ENCODE measurements at regions not wholly inside any gene's neighbourhood (a gene's known extent, or its start where the extent isn't known, plus 50 kb on each side); places are given as distances from the start of the nearest gene placed in this dataset.
"Not testable (repeated sequence)": the region's sequence is repeated elsewhere in the genome, so short reads cannot be mapped to it uniquely, and the experiment has no call there.

DNA sequence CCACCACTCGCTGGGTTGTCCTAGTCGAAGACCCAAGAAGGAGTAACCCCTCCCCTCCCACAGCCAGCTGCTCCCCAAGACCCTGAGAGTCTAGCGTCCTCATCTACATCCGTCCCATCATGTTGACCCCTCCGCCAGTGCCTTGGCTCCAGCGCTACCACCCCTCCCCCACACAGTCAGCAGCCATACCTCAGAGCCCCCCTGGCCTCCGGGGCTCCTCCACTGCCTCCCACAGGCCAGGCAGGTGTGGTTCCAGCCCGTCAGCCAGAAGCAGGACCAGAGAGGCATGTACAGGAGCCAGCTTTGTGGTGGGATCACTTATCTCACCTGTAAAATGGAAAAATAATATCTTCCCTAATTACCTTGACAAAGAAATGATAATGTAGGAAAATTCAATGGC, 51.5 kb upstream of the PHF21B start:
- no peak for DNase-seq

DNA sequence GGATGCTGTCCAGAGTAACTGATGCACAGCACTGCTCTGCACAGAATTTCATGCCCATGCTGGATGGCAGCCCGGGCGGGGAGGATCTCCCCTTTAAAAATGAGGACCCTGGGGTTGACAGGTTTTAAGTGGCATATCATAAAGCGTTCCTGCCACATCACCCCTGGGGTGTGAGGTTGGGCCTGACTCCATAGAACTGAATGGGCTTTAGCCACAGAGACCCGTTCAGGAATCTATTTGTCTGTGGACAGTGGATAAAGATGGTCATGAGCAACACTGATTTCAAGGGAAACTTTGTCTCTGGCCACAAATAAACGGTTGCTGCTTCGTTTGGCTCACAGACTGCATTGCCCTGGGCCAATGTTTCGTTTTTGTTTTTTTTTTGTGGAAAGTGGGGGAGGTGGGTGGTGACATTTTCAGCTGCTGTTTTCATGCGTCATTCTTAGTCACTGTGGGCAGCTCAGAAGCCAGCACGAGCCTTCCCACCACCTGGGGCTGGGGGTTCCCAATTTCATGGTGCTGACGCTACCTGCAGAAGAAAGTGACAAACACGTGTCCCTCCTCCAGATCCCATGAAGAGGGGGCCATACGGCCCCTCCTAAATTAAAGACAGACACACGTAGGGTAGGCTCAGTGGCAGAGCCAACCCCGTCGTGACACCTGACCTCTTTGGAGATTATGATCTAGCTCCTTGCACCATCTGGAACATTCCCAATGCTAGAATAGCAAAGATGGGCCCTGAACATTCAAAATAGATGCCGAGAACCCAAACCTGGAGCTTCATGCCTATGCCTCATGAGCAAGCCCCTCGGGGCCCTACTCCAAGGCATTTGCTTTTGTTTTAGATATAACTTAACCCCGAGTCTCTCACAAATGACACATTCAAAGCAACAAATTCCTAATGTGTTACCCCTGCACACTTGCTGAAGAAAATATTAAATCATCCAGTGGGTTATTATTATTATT, 54.8 kb upstream of the PHF21B start:
- no peak for DNase-seq

DNA sequence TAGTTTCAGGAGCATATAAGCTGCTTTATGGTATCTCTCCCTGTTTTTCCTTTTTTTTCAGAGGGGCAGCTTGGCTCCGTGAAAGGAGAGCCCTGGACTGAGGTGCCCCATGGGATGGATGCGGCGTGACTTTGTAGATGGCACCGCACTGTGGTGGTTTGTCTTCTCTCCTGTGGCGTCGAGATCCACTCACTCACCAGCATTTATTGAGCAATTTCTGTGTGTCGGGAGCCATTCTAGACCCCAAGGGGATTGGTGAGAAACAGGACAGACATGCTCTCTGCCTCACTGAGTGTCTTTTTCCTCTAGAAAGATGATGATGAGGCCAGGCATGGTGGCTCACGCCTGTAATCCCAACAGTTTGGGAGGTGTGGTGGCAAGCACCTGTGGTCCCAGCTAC, 55.9 kb upstream of the PHF21B start:
- DNase-seq = no peak

DNA sequence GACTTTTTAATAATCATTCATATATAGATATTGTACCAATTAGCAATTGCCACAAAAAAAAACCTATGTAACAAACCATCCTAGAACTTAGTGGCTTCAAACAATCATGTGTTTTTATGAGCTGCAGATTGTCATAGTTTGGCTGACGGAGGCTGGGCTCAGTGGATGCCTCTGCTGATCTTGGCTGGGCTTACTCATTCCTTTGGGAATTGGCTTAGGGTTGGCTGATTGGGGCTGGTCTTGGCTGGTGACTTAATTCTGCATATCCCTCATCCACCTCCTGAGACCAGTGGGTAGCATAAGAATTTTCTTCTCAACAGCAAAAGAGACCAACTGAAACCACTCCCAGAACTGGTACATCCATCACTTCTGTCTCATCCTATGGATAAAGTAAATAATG, 57.9 kb upstream of the PHF21B start:
- DNase-seq = no peak

DNA sequence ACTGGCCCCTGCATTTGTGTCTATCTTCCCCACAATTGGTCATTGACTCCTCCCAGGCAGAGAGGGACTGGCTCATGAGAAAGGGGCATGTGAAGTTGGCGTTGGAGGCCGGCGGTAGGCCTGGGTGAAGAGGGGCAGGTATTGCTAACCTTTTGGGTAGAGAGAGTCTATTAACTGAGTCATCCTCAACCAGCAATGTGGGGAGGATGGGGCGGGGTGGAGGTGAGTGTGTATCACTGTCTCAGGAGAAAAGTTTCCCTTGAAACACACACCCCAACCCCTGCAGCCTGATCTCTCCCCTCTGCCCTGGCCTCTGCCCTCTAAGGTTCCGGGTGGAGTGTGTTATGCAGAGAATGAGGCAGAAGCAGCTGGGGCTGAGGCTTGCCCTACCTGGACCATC, 60.1 kb upstream of the PHF21B start:
- DNase-seq = no peak

DNA sequence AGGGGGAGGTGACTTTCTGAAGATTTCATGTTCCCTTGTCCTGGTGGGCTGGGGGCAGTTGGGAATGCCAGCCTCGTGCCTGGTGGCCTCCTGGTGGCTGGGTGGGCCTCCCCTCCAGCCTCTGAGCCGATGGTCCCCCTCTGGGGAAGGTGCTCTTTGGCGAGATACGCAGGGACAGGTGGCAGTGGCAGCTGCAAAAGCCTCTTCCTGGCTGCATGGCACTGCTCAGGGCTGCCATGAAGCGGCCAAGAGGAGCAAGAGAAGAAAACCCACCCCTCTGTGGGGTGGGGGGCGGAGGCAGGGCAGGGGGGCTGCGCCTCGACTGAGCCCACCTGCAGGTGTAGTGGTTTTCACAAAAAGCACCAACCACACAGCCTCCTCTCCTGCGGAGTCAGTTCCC, 61.8 kb upstream of the PHF21B start:
- no peak for DNase-seq

DNA sequence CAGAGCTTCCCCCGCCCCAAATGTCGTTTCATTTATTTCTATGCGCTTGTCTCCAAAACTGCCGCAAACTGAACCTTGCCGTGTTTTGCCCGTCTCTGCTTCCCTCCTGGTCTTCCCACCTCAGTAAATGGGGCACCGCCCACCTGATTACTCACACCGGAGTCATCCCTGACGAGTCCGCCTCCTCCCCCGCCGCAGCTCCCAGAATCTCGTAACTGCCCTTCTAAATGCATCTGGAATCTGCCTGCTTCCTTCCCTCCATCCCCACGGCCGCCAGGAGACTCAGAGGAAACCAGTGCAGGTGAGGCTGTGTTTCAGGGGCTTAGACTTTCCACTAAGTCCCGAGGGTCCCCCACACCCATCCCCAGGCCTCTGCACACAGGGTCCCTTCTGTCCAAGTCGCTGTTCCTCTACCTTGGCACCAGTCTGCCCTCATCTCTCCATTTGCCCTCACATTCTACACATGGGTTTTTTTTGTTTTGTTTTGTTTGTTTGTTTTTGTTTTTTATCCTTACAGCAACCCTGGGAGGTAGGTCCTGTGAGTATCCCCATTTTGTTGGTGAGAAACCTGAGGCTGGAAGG, 62.6 kb upstream of the PHF21B start:
- DNase-seq = no peak

DNA sequence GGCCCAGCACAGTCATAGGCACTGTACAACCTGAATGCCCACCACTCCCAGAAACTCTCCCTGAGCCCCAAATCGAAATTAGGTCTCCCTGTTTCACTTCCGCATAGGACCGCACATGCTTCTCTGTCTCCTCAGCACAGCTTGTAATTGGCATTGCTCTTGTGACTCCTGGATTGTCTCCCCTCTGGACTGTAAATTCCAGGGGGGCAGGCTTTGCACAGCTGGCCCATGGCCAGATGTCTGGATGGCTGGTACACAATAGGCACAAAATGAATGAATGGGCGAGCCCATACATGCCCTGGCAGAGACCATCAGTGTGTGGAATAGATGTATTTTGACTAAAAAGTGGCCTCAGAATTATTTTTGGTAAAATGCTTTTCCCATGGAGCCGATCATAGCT, 63.3 kb upstream of the PHF21B start:
- DNase-seq = peak; percentile 63

DNA sequence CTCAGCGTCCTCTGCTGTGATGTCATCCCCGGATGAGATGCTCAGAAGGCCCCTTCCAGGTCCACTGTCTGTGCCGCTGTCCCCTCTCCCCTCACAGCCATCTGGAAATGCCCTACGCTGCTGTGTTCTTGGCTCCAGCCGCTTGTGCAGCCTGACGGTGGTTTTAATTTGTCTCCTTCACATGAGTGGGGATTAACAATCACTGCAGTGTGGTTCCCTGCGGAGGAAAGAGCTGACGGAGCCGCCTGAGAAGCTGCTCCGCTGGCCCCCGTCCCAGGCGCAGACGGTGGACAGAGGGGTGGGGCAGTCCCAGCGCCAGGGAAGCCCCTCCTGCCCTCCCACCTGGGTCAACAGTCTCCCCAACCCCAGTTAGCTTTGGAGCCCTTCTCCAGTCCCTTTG, 67.5 kb upstream of the PHF21B start:
- DNase-seq = no peak

DNA sequence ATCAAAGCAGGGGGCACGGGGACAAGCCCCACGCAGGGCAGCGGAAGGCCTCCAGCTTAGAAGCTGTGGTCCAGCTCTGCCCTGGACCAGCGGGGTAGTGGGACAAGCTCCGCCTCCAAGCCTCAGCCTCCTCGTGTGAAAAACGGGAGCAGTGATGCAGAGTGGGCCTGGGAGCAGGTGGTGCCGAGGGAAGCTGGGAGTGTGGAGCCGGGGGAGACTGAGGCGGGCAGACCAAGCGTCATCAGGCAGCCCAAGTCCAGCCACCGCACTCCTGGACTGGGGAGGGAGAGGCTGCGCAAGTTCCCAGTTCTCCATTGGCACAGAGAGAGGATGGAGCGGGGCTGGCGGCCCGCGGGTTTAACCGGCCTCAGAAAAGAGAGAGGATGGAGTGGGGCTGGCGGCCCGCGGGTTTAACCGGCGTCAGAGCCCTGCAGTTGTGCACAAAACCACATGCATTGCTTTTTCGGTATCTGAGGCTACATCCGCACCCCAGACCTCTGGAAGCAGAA, 68.1 kb upstream of the PHF21B start:
- no peak for DNase-seq

DNA sequence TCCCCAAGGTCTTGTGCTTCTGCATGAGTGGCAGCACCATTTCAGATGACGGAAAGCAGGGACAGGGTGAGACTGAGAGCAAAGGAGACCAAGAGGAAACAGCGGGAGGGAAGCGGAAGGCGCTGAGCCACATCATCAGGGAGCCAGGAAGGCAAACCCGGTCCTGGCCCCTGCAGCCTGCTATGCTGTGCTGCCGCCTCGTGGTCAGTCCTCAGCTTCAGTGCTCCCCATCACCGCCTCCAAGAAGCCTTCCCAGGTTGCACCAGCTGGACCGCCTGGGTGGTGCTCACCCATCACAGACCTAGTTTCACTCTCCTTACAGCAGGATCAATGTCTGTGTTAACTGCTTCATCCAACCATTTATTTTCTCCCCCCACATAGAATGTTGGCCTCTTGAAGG, 73.0 kb upstream of the PHF21B start:
- no peak for DNase-seq

DNA sequence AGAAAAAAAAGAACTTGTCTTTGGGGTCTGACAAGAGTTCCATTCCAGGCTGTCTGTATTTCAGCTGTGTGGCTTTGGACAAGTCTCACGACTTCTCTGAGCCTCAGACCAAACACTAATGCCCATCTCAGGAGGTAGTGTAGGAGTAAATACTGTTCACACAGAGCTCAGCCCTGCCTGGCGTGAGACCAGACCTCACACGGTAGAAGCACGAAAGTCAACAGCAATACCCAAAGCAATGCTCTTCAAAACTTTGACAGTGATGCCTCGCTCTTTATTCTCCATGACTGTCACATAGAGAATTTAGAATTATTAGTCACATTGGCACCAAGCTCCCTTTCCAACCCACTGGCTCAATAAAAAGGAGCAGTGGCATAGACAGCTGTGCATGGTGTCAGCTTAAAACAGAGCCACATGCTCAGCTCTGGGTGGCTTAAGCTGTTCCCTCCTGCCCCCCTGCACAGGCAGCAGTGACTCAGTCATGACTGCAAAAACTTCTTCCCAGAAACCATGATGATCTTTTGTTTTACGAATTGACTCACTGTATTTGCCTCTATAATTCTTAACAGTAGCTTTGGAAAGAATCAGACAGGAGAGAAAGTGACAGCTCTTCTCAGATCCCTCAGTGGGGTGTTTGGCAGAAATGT, 74.0 kb upstream of the PHF21B start:
- DNase-seq = no peak

DNA sequence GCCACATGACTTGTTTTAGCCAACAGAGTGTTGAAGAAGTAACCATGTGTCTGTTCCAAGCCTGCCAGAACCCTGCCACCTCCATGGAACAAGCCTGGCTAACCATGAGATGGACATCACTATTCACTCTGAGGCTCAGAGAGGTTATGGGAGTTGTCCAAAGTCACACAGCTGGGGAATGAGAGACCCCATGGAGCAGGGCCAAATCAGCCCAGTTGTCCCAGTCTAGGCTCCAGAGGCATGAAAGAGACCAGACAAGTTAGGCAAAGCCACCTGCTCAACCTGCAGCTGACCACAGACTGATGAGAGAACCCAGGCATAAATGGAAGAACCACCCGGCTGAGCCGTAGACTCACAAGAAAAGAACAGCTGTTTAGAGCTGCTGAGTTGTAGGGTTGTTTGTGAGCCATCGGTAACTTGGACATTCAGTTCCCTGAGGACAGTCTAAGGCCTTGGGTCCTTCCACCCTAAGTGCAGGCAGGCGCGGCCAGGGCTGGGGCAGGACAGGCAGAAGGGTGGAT, 74.7 kb upstream of the PHF21B start:
- DNase-seq = no peak

DNA sequence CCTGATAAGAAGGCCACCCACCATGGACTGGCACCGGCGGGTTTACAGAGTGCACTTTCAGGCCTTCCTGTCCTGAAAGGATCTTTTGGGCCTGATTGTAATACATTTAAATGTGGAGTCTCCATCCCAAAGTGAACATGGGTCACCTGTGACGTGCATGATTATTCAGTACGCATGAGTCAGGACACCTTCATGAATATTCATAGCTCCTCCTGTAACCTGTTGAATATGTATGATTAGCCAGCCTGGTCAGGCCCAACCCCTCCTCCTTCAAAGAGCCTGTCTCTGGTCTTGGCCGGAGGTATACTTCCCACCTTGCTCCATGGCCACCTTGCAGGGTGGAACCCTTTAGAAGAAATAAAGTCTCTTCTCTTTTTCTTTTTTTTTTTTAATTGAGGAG, 75.9 kb upstream of the NUP50 start:
- DNase-seq = no peak

DNA sequence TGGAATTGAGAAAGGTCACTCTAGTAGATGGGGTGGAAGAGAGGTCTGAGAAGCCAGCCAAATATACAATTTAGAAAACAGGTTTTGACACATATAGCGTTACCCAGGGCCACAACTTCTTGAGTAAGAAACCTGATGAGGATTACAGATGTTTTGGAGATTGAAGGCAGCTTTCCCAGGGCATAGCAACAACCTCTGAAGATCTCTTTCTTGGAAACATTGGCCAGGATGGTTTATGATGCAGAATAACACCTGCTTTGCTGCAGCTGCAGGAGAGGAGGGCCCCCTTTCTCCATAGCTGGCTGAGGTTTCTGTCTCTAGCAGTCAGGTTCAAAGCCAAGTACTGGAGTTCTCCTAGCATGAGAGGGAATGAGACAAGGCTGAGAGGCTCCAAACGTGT, 75.1 kb upstream of the NUP50 start:
- DNase-seq = no peak

DNA sequence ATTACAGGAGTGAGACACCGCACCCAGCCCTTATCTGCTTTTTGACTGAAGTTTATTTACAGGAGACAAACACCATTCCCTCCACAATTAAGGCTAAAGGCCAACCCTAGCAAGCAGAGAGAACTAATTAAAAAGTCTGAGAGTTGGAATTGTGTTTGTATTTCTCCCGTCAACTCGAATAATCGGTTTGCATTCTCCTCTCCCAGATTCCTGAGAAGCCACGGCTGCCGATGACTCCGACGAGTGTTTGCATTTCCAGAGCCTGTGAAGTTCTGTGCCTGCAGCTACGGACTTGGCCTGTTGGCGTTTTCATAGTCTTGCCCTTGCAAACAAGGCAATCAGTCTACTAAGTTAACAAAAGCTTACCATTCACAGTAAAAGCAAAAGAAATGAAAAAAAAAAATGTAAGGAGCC, 73.2 kb upstream of the NUP50 start:
- DNase-seq = no peak

DNA sequence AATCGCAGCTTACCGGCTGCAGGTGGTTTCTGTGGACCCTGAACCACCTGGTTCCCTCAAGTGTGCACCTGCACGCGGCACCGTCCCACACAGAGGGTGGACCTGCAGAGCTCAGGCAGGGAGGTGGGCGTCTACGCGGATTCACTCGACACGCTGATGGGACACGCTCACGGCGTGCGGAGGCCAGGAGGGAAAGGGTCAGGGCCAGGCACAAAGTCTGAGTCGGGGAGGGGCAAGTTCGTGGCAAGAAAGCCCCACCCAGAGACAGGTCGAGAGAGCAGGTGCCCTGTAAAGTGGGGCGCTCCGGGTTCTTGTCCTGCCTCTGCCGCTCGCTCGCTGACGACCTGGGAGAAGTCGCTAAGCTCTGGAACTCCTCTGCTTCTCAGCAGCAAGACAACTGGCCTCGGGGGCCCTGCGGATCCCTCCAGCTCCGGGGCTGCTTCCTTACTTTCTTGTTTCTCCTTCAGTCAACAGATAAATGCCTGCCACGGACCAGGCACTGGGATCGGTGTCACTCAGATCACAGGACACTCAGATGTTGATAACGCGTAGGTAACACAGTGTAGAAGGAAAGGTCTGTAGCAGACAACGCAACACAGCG, 72.4 kb upstream of the NUP50 start:
- no peak for DNase-seq

DNA sequence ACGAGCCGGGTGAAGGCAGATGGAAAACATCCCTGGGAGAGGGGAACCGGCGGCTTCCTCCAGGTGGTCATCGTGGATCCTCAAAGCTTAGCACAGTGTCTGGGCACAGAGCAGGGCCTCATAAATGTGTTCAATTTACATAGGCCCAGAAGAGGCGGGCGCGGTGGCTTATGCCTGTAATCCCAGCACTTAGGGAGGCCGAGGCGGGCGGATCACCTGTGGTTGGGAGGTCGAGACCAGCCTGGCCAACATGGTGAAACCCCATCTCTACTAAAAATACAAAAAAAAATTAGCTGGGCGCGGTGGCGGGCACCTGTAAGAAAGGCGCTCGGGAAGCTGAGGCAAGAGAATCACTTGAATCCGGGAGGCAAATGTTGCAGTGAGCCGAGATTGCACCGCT, 71.8 kb upstream of the NUP50 start:
- DNase-seq = not testable (repeated sequence)

DNA sequence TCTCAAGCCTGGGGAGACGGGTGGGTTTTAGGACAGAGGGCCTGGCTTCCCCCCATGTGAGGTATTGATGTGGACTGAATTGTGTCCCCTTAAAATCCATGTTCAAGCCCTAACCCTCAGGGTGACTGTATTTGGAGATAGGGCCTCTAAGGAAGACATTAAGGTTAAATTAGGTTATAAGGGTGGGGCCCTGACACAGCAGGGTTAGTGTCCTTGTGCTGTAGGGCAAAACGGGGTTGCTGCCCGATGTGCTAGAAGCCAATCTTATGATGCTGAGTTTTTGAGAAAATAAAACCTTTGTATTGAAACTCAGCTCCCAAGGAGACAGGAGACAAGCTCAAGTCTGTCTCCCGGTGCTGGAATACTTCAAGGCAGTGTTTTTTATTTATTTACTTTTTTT, 71.1 kb upstream of the NUP50 start:
- DNase-seq = no peak

DNA sequence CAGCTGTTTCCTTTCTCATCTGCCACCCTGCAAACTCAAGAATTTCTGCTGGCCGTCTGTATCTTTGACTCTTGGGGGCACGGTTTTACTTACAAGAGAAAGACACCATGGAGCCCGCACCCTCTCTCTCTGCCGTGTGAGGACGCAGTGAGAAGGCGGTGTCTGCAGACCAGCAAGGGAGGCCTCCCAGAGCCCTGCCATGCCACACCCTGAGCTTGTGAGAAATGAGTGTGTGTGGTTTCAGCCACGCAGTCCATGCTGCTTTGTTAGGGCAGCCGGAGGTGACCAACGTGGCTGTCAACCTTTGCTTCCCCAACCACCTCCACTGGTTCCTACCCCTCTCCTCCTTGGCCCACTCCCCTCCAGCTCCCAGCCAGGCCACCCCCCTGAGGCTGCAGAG, 70.1 kb upstream of the NUP50 start:
- no peak for DNase-seq

DNA sequence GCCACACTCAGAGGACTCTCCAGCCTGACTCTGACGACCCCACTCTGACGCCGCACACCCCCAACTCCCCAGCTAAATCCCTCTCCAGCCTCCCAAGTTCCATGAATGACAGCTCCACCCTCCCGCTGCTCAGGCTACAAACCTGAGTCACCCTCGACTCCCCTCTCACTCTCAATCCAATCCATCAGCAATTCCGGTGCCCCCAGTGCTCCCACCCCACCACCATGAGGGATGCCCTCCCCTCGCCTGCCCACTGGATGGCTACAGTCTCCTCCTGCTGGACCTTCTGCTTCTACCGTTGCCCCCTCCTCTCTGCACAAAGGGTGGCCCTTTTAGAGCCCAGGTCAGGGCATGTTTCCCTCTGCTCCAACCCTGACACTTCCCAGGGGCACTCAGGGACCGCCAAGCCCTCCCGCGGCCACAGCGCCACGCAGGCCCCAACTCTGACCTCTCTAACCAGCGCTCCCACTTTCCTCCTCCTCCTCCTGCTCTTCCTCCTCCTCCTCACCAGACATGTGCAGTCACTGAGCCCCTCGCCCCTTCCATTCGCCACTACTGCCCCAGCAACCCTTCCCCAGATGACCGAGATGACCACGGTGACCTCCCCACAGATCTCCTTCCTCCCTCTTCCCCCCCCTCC, 69.5 kb upstream of the NUP50 start:
- DNase-seq = no peak

DNA sequence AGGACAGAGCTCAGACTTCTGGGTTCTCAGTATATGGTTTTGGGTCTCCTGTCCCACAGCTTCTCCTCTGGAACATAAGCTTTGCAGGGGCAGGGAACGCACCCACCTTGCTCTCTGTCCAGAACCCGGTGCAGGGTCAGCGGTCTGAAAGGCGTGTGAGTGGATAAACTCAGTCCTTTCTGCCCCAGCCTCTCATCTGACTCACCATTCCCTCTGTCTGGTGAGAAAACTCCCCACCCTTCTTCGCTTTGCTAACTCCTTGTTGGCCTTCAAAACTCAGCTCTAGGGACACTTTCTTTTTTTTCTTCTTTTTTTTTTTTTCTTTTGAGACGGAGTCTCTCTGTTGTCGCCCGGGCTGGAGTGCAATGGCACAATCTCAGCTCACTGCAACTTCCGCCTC, 68.9 kb upstream of the NUP50 start:
- DNase-seq = no peak
